Keratinocyte (primary cell): ENCODE measurements at regions not wholly inside any gene's neighbourhood (a gene's known extent, or its start where the extent isn't known, plus 50 kb on each side); places are given as distances from the start of the nearest gene placed in this dataset.

Experiments
- DNase-seq: peaks from one replicate; pipeline ENCODE4 v3.0.0-alpha.2; 2011; ENCODE audit warnings: low read depth, missing footprints, low spot score
- FAIRE-seq: peaks from 2 replicates; lab custom pipeline; 2011; peaks lifted over from hg19 to GRCh38; lab: Jason Lieb, UNC
- H2AFZ ChIP-seq: 2 replicates; pipeline ENCODE4 v1.6.0; 2012; ENCODE audit warnings: low read length, control low read depth, inconsistent platforms; ENCODE audit not compliant: control insufficient read depth
- H3K27ac ChIP-seq: 2 replicates; pipeline ENCODE4 v1.5.1; 2011; ENCODE audit warnings: low read length; ENCODE audit not compliant: control insufficient read depth, insufficient read depth
- H3K27me3 ChIP-seq: 3 replicates; pipeline ENCODE4 v1.6.0; 2011; ENCODE audit warnings: low read length; ENCODE audit not compliant: control insufficient read depth, insufficient read depth; ENCODE audit errors: extremely low read depth
- H3K36me3 ChIP-seq, 2 experiments: 2 replicates in 1 of 2; 3 replicates in 1 of 2; pipeline ENCODE4 v1.5.1; 2011; ENCODE audit warnings: low read length in 2 of 2, mild to moderate bottlenecking in 1 of 2; ENCODE audit not compliant: control insufficient read depth in 2 of 2, insufficient read depth in 2 of 2; ENCODE audit errors: extremely low read depth in 1 of 2
- H3K4me1 ChIP-seq: 3 replicates; pipeline ENCODE4 v1.5.1; 2011; ENCODE audit warnings: low read length; ENCODE audit not compliant: control insufficient read depth, insufficient read depth; ENCODE audit errors: extremely low read depth
- H3K4me2 ChIP-seq: 3 replicates; pipeline ENCODE4 v1.6.0; 2011; ENCODE audit warnings: low read depth, low read length; ENCODE audit not compliant: control insufficient read depth, insufficient read depth; ENCODE audit errors: extremely low read depth
- H3K4me3 ChIP-seq, 3 experiments: fragments of 200-600 bp in 1 of 3; sonication (generic) in 1 of 3; 2 replicates in 2 of 3; 3 replicates in 1 of 3; pipeline ENCODE4 v1.5.1; 2011 to 2016; ENCODE audit warnings: low read length in 3 of 3, mild to moderate bottlenecking in 3 of 3, control low read depth in 2 of 3, inconsistent platforms in 1 of 3, low read depth in 1 of 3, mixed read lengths in 1 of 3, mixed run types in 1 of 3, moderate library complexity in 1 of 3; ENCODE audit not compliant: control insufficient read depth in 2 of 3, insufficient read depth in 2 of 3; ENCODE audit errors: extremely low read depth in 1 of 3
- H3K79me2 ChIP-seq: 2 replicates; pipeline ENCODE4 v1.6.0; 2012; ENCODE audit warnings: low read length; ENCODE audit not compliant: control insufficient read depth, insufficient read depth
- H3K9ac ChIP-seq: 3 replicates; pipeline ENCODE4 v1.6.0; 2011; ENCODE audit warnings: low read length; ENCODE audit not compliant: control insufficient read depth, insufficient read depth; ENCODE audit errors: extremely low read depth
- H3K9me1 ChIP-seq: 3 replicates; pipeline ENCODE4 v1.6.0; 2011; ENCODE audit warnings: low read length; ENCODE audit not compliant: control insufficient read depth, insufficient read depth; ENCODE audit errors: extremely low read depth
- H3K9me3 ChIP-seq: 2 replicates; pipeline ENCODE4 v1.5.1; 2012; ENCODE audit warnings: low read depth, low read length; ENCODE audit not compliant: control insufficient read depth
- H4K20me1 ChIP-seq: 3 replicates; pipeline ENCODE4 v1.6.0; 2011; ENCODE audit warnings: low read length; ENCODE audit not compliant: control insufficient read depth, insufficient read depth; ENCODE audit errors: extremely low read depth
- EZH2 ChIP-seq: IDR thresholded peaks from one replicate; pipeline ENCODE4 v1.6.1; 2012; ENCODE audit warnings: inconsistent platforms, mild to moderate bottlenecking, low read length, moderate library complexity
- dilution Hi-C: fragments of 300-500 bp; cut with MboI; formaldehyde crosslinking; loops from one replicate; pipeline ENCODE4 v1.7.0; 2020; ENCODE audit warnings: low sequenced_read_pairs; ENCODE audit not compliant: extremely low pct_ligation_motif_present
- TF ChIP-seq, protein P1 (sequence below), 3 experiments: IDR thresholded peaks in 1 of 3; conservative IDR thresholded peaks in 1 of 3; optimal IDR thresholded peaks in 1 of 3; 2 replicates in 2 of 3; 3 replicates in 1 of 3; pipeline versions ENCODE3 to v1.5.1; 2011; ENCODE audit warnings: low read length in 3 of 3, mild to moderate bottlenecking in 3 of 3, moderate library complexity in 2 of 3, control low read depth in 1 of 3, inconsistent platforms in 1 of 3; ENCODE audit not compliant: insufficient read depth in 2 of 3; ENCODE audit errors: extremely low read depth in 1 of 3

GRCh38 chrX:34509394-34509793 lies 147.7 kb downstream of the TMEM47 start:
- DNase-seq (no peak), FAIRE-seq (no peak)
- H4K20me1 ChIP-seq: no peaks in the 10 kb centered on the region
- H3K9me3 ChIP-seq: no peaks in the 10 kb centered on the region
- no peak overlapping the region for H2AFZ ChIP-seq
- no peaks in the 10 kb centered on the region for H3K79me2 ChIP-seq
- H3K36me3 ChIP-seq: no peaks in the 10 kb centered on the region
- H3K27ac ChIP-seq: no peak overlapping the region
- dilution Hi-C loops: no loop called here
- no peak overlapping the region for H3K4me2 ChIP-seq
- no peak overlapping the region for H3K4me3 ChIP-seq
- H3K9me1 ChIP-seq: no peaks in the 10 kb centered on the region
- no peak overlapping the region for H3K9ac ChIP-seq
- H3K4me1 ChIP-seq: no peaks in the 10 kb centered on the region
- H3K27me3 ChIP-seq: no peaks in the 10 kb centered on the region
- TF ChIP-seq EZH2: no peak
- TF ChIP-seq, protein P1, sequence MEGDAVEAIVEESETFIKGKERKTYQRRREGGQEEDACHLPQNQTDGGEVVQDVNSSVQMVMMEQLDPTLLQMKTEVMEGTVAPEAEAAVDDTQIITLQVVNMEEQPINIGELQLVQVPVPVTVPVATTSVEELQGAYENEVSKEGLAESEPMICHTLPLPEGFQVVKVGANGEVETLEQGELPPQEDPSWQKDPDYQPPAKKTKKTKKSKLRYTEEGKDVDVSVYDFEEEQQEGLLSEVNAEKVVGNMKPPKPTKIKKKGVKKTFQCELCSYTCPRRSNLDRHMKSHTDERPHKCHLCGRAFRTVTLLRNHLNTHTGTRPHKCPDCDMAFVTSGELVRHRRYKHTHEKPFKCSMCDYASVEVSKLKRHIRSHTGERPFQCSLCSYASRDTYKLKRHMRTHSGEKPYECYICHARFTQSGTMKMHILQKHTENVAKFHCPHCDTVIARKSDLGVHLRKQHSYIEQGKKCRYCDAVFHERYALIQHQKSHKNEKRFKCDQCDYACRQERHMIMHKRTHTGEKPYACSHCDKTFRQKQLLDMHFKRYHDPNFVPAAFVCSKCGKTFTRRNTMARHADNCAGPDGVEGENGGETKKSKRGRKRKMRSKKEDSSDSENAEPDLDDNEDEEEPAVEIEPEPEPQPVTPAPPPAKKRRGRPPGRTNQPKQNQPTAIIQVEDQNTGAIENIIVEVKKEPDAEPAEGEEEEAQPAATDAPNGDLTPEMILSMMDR (optimal IDR thresholded peaks at IDR 0.05 in 1 of 3, IDR thresholded peaks at IDR 0.05 in 1 of 3, conservative IDR thresholded peaks at IDR 0.05 in 1 of 3; ENCODE audit: extremely low read depth in 1 of 3, insufficient read depth in 2 of 3, low read length in 3 of 3): no peak

- Histone ChIP-seq H3K4me2 (no peak overlapping the region), H3K79me2 (no peaks in the 10 kb centered on the region), H3K9me3 (no peaks in the 10 kb centered on the region), H3K4me1 (no peaks in the 10 kb centered on the region), H3K27ac (no peak overlapping the region), H3K36me3 (no peaks in the 10 kb centered on the region), H4K20me1 (no peaks in the 10 kb centered on the region), H2AFZ (no peak overlapping the region), H3K27me3 (no peaks in the 10 kb centered on the region), H3K4me3 (no peak overlapping the region), H3K9ac (no peak overlapping the region), H3K9me1 (no peaks in the 10 kb centered on the region)
- DNase-seq (no peak), FAIRE-seq (no peak)
- dilution Hi-C loops: no loop called here
- no peak for TF ChIP-seq EZH2
- TF ChIP-seq, protein P1 (optimal IDR thresholded peaks at IDR 0.05 in 1 of 3, IDR thresholded peaks at IDR 0.05 in 1 of 3, conservative IDR thresholded peaks at IDR 0.05 in 1 of 3; ENCODE audit: extremely low read depth in 1 of 3, insufficient read depth in 2 of 3, low read length in 3 of 3): no peak
Observed at GRCh38 chrX:34503119-34503518, 154.0 kb downstream of the TMEM47 start.
